BE2C (cell line): ENCODE measurements at regions not wholly inside any gene's neighbourhood (a gene's known extent, or its start where the extent isn't known, plus 50 kb on each side); places are given as distances from the start of the nearest gene placed in this dataset.

Source experiments
- DNase-seq: peaks from one replicate; pipeline ENCODE4 v3.0.0-alpha.2; 2020
- H3K27me3 ChIP-seq: fragments of 250-450 bp; sonication (Bioruptor Pico); 2 replicates; pipeline ENCODE4 v1.5.1; 2020; ENCODE audit warnings: mild to moderate bottlenecking
- H3K36me3 ChIP-seq: fragments of 250-450 bp; sonication (Bioruptor Pico); 2 replicates; pipeline ENCODE4 v1.5.1; 2020; ENCODE audit warnings: mild to moderate bottlenecking
- H3K4me1 ChIP-seq: fragments of 250-450 bp; sonication (Bioruptor Pico); 2 replicates; pipeline ENCODE4 v1.5.1; 2020
- H3K4me3 ChIP-seq: 2 replicates; pipeline ENCODE4 v1.5.1; 2011; ENCODE audit warnings: low read depth, low read length
- H3K9me3 ChIP-seq: fragments of 250-450 bp; sonication (Bioruptor Pico); 2 replicates; pipeline ENCODE4 v1.5.1; 2020
- TF ChIP-seq, protein P1 (sequence below): IDR thresholded peaks from 2 replicates; pipeline ENCODE4 v1.5.1; 2012; ENCODE audit warnings: mild to moderate bottlenecking, low read depth, low read length

DNA sequence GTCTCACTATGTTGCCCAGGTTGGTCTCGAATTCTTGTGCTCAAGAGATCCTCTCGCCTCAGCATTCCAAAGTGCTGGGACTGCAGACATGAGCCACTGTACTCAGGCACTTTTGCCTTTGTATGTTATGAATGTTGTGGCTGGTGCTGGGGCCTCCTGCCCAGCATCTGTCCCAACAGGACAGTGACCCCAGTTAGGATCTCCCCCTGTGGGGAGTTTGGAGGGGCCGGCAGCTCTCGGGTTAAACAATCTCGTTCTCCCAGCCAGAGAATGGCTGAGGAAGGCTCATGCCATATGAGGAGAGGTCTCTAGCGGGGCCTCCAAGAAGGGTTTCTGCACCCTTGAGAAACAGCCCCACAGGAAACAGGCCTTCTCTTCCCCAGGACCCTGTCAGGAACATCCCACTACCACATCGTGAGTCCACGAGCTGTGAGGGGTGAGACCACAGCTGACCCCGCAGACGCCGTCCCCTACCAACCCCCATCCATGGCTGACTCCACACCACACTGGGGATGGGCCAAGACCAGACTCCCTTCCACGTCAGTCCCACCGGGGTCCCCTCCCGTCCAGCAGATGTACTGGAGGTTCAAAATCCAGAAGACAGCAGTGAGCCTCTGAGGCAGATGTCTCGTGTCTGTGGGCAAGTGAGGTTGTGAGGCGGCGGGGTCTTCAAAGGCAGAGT lies 54.1 kb downstream of the SHANK2 start:
- TF ChIP-seq, protein P1, sequence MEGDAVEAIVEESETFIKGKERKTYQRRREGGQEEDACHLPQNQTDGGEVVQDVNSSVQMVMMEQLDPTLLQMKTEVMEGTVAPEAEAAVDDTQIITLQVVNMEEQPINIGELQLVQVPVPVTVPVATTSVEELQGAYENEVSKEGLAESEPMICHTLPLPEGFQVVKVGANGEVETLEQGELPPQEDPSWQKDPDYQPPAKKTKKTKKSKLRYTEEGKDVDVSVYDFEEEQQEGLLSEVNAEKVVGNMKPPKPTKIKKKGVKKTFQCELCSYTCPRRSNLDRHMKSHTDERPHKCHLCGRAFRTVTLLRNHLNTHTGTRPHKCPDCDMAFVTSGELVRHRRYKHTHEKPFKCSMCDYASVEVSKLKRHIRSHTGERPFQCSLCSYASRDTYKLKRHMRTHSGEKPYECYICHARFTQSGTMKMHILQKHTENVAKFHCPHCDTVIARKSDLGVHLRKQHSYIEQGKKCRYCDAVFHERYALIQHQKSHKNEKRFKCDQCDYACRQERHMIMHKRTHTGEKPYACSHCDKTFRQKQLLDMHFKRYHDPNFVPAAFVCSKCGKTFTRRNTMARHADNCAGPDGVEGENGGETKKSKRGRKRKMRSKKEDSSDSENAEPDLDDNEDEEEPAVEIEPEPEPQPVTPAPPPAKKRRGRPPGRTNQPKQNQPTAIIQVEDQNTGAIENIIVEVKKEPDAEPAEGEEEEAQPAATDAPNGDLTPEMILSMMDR = no peak
- Histone ChIP-seq H3K4me1 (no peaks in the 10 kb centered on the region), H3K27me3 (peaks cover 7% of the 10 kb centered on the region), H3K36me3 (no peaks in the 10 kb centered on the region), H3K4me3 (no peak overlapping the region), H3K9me3 (no peaks in the 10 kb centered on the region)
- no peak for DNase-seq

DNA sequence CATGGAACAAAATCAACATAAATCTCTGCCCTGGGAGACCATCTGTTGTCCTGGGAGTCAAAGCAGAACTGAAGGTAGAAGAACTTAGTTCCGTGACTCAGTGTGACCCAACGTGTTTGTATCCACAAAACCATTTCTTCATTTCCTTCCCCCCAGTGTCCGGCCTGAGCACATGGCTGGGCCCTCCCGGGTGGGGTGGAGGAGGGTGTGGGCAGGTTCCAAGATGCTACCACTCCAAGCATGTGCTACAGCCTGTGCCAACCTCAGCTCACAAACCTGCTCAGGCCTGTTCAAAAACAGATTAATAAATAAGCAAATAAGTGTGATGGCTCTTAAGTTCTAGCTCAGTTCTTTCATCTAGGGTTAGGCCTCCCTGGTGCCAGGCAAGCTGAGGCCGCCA lies 55.3 kb downstream of the SHANK2 start:
- no peaks in the 10 kb centered on the region for H3K9me3 ChIP-seq
- no peaks in the 10 kb centered on the region for H3K36me3 ChIP-seq
- DNase-seq = no peak
- H3K4me3 ChIP-seq = no peak overlapping the region
- H3K27me3 ChIP-seq = peaks cover 9% of the 10 kb centered on the region
- no peaks in the 10 kb centered on the region for H3K4me1 ChIP-seq
- TF ChIP-seq, protein P1 = no peak

GRCh38 chr11:71194710-71195109 lies 57.7 kb downstream of the SHANK2 start:
- Histone ChIP-seq H3K4me3 (no peak overlapping the region), H3K9me3 (no peaks in the 10 kb centered on the region), H3K4me1 (no peaks in the 10 kb centered on the region), H3K27me3 (peaks cover 9% of the 10 kb centered on the region), H3K36me3 (no peaks in the 10 kb centered on the region)
- TF ChIP-seq, protein P1 = no peak
- DNase-seq = no peak

DNA sequence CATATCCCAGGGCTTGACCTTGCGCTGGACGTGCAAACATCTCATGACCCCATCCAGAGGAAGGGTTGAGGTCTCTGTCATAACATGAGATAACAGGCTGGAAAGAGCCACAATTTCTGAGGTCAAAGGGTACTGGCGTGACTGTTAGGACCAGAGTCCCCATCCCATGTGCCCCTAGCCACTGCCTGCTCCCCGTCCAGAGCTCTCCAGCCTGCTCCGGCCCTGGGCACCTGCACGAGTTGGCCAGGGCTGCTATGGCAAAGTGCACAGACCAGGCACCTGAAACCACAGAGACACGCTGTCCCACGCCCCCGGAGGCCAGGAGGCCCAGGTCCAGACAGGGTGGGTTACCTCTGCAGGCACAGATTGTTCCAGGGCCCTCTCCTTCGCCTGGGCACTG lies 58.9 kb downstream of the SHANK2 start:
- peaks cover 9% of the 10 kb centered on the region for H3K27me3 ChIP-seq
- TF ChIP-seq, protein P1 = no peak

DNA sequence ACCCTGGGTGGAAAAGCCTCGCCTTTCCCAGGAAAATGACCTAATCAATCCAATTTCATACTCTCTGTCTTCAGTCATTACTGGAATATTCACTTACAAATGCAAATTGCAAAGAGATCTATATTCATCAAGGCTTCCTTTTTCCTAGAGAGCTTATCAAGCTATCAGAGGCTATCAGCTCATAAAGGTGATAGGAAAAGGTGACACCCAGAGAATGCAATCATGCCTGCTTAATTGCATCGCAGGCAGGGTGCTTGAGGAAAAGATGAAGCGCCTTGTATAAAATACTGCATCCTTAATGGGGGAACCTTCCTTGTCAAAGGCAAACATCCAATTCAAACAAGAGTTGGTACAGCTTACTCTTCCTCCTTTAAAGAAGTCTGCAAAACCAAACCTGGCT lies 59.7 kb downstream of the SHANK2 start:
- H3K27me3 ChIP-seq = peaks cover 9% of the 10 kb centered on the region
- no peak for DNase-seq
- no peaks in the 10 kb centered on the region for H3K4me1 ChIP-seq
- H3K36me3 ChIP-seq = no peaks in the 10 kb centered on the region
- H3K9me3 ChIP-seq = no peaks in the 10 kb centered on the region
- H3K4me3 ChIP-seq = no peak overlapping the region
- TF ChIP-seq, protein P1 = no peak

More for the DNA sequence above, 58.9 kb downstream of the SHANK2 start:
- no peak for DNase-seq
- Histone ChIP-seq H3K36me3 (no peaks in the 10 kb centered on the region), H3K4me3 (no peak overlapping the region), H3K9me3 (no peaks in the 10 kb centered on the region), H3K4me1 (no peaks in the 10 kb centered on the region)

GRCh38 chr11:71191201-71191600 lies 61.2 kb downstream of the SHANK2 start:
- H3K9me3 ChIP-seq = no peaks in the 10 kb centered on the region
- peaks cover 9% of the 10 kb centered on the region for H3K27me3 ChIP-seq
- H3K36me3 ChIP-seq = no peaks in the 10 kb centered on the region
- DNase-seq = no peak
- H3K4me1 ChIP-seq = no peaks in the 10 kb centered on the region
- TF ChIP-seq, protein P1 = no peak
- no peak overlapping the region for H3K4me3 ChIP-seq
